Ishikawa (cell line): ENCODE measurements at regions not wholly inside any gene's neighbourhood (a gene's known extent, or its start where the extent isn't known, plus 50 kb on each side); places are given as distances from the start of the nearest gene placed in this dataset.

Source experiments
- CEBPB ChIP-seq: IDR thresholded peaks from 2 replicates; pipeline ENCODE4 v1.6.1; 2012
- CREB1 ChIP-seq: IDR thresholded peaks from 2 replicates; pipeline ENCODE4 v1.6.1; 2012; ENCODE audit warnings: low read depth
- EGR1 ChIP-seq: IDR thresholded peaks from 2 replicates; pipeline ENCODE4 v1.6.1; 2012
- EP300 ChIP-seq: IDR thresholded peaks from 2 replicates; pipeline ENCODE4 v1.6.1; 2012; ENCODE audit warnings: borderline replicate concordance
- FOXM1 ChIP-seq: IDR thresholded peaks from 2 replicates; pipeline ENCODE4 v1.6.1; 2012; ENCODE audit warnings: low read depth, borderline replicate concordance
- NFIC ChIP-seq: IDR thresholded peaks from 2 replicates; pipeline ENCODE4 v1.6.1; 2012
- RAD21 ChIP-seq: IDR thresholded peaks from 2 replicates; pipeline ENCODE4 v1.6.1; 2012; ENCODE audit warnings: low read depth
- TAF1 ChIP-seq: IDR thresholded peaks from 2 replicates; pipeline ENCODE4 v1.6.1; 2012; ENCODE audit warnings: low read depth, mild to moderate bottlenecking
- TCF12 ChIP-seq: IDR thresholded peaks from 2 replicates; pipeline ENCODE4 v1.6.1; 2012; ENCODE audit warnings: low read depth
- TEAD4 ChIP-seq: IDR thresholded peaks from 2 replicates; pipeline ENCODE4 v1.6.1; 2012
- YY1 ChIP-seq: IDR thresholded peaks from 2 replicates; pipeline ENCODE4 v1.6.1; 2012; ENCODE audit warnings: low read depth
- ZBTB7A ChIP-seq: IDR thresholded peaks from 2 replicates; pipeline ENCODE4 v1.6.1; 2012; ENCODE audit warnings: low read depth
- TF ChIP-seq, protein P1 (sequence below): IDR thresholded peaks from 2 replicates; pipeline ENCODE4 v1.6.1; 2012
- TF ChIP-seq, protein P2 (sequence below): IDR thresholded peaks from 2 replicates; pipeline ENCODE4 v1.6.1; 2012
- TF ChIP-seq, protein P3 (sequence below): IDR thresholded peaks from 2 replicates; pipeline ENCODE4 v1.6.1; 2012; ENCODE audit warnings: low read depth, mild to moderate bottlenecking

GRCh38 chr13:97866346-97866745 lies 87.1 kb upstream of the IPO5 start:
- TF ChIP-seq, protein P1, sequence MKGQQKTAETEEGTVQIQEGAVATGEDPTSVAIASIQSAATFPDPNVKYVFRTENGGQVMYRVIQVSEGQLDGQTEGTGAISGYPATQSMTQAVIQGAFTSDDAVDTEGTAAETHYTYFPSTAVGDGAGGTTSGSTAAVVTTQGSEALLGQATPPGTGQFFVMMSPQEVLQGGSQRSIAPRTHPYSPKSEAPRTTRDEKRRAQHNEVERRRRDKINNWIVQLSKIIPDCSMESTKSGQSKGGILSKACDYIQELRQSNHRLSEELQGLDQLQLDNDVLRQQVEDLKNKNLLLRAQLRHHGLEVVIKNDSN: no peak

DNA sequence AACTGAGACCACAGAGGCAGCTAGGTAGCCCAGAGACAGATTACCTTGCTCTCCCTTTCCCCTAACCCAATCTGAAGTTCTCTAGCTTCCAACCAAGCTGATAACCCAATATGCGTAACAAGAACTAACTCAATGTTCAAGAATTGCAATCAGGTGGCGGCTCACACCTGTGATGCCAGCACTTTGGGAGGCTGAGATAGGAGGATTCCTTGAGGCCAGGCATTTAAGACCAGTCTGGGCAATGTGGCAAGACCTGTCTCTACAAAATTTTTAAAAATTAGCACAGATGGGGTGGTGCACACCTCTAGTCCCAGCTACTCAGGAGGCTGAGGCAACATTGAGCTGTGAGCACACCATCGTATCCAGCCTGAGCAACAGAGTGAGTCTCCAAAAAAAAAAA lies 86.7 kb upstream of the IPO5 start:
- TF ChIP-seq TAF1 (no peak), CEBPB (no peak), TCF12 (no peak), ZBTB7A (no peak), TEAD4 (no peak)
- TF ChIP-seq, protein P2, sequence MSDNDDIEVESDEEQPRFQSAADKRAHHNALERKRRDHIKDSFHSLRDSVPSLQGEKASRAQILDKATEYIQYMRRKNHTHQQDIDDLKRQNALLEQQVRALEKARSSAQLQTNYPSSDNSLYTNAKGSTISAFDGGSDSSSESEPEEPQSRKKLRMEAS: no peak
- TF ChIP-seq, protein P1: no peak

DNA sequence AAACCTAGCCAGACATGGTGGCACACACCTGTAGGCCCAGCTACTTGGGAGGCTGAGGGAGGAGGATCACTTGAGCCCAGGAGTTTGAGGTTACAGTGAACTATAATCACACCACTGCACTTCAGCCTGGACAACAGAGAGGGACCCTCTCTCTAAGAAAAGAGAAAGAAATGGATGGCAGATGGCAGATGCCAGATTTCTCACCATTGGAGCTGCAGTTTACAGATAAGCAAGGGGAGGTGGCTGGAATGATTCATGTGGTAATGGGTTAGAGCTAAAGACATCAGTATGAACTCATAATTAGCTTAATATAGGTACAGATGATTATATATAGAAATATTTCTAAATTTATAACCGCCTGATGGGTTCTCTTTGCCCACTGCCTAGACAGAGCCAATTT lies 80.1 kb upstream of the IPO5 start:
- TF ChIP-seq, protein P3, sequence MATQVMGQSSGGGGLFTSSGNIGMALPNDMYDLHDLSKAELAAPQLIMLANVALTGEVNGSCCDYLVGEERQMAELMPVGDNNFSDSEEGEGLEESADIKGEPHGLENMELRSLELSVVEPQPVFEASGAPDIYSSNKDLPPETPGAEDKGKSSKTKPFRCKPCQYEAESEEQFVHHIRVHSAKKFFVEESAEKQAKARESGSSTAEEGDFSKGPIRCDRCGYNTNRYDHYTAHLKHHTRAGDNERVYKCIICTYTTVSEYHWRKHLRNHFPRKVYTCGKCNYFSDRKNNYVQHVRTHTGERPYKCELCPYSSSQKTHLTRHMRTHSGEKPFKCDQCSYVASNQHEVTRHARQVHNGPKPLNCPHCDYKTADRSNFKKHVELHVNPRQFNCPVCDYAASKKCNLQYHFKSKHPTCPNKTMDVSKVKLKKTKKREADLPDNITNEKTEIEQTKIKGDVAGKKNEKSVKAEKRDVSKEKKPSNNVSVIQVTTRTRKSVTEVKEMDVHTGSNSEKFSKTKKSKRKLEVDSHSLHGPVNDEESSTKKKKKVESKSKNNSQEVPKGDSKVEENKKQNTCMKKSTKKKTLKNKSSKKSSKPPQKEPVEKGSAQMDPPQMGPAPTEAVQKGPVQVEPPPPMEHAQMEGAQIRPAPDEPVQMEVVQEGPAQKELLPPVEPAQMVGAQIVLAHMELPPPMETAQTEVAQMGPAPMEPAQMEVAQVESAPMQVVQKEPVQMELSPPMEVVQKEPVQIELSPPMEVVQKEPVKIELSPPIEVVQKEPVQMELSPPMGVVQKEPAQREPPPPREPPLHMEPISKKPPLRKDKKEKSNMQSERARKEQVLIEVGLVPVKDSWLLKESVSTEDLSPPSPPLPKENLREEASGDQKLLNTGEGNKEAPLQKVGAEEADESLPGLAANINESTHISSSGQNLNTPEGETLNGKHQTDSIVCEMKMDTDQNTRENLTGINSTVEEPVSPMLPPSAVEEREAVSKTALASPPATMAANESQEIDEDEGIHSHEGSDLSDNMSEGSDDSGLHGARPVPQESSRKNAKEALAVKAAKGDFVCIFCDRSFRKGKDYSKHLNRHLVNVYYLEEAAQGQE: no peak
- TF ChIP-seq RAD21 (no peak), TEAD4 (no peak), EP300 (no peak), YY1 (no peak), TAF1 (no peak)
- TF ChIP-seq, protein P2: no peak

DNA sequence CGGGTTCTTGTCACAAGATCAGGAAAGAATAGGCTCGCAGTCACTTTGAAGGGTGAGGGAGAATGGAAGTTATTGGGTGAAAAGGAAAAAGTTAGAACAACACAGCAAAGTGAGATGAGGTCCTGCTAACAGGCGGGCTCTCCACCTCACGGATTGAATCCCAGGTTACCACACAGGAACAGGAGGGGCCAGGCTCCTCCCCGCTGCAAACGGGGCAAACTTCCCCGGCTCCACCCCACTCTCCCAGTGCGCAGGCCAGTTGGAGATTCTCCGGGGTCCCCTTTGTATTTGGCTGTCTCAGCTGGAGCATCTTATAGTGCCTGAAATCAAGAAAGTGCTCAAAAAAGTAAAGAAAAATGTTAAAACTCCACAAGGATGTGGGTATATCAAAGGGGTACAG lies 78.3 kb upstream of the IPO5 start:
- no peak for TF ChIP-seq CEBPB
- TF ChIP-seq EGR1: no peak
- no peak for TF ChIP-seq CREB1
- TF ChIP-seq, protein P2: no peak
- no peak for TF ChIP-seq TEAD4
- TF ChIP-seq EP300: no peak
- TF ChIP-seq YY1: no peak
- TF ChIP-seq TAF1: no peak
- TF ChIP-seq RAD21: no peak

- TF ChIP-seq TEAD4 (no peak), ZBTB7A (no peak), TCF12 (no peak), YY1 (no peak), EGR1 (no peak), CREB1 (no peak), RAD21 (no peak), TAF1 (no peak), EP300 (no peak), NFIC (no peak), FOXM1 (no peak), CEBPB (no peak)
- TF ChIP-seq, protein P1: no peak
- TF ChIP-seq, protein P2: no peak
- TF ChIP-seq, protein P3: no peak
Observed at GRCh38 chr13:97875911-97876310, 77.6 kb upstream of the IPO5 start.
